ENCODE measurements at regions not wholly inside any gene's neighbourhood (a gene's known extent, or its start where the extent isn't known, plus 50 kb on each side); places are given as distances from the start of the nearest gene placed in this dataset.

DNA sequence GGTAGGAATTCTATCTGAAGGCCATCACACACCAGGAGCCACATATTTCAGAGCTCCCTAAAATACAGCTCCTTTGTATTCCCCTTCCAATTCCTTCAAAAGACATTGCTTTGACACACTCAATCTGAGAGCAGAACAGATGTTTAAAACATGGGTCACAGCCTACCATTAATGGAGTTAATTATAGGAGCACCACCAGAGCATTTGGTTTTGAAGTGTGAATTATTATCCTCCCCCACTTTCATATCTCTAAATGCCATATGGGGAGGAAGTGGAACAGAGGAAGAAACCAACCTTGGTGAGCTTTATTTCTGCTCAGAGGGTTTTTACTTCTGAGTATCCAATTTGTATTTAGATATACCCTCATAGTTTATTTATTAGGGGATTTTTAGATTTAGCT is 50.7 kb upstream of the TNFRSF21 start:
- no peak for DNase-seq

DNA sequence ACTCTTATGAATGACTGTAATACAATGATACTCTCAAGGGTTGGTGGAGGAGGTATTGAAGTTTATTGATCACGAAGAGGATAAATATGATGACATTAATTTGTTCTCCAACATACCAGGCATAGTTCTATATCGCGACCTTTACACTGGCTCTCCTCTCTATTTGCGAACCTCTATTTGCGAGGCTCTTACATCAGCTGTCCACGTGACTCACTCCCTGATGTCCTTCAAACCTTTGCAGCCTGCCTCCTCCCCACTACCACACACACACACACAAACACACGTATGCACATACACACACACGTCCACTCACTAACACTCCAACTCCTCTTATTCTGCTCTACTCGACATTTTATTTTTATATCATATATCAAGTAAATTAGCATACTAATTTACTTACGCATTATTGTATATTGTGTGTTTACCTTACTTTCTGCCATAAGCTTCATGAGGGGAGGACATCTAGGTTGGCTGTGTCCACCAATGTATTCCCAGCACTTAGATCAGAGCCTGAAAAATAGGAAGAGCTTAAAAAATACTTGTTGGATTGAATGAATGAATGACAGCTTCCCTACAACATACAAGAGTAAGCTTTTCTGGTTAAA is 53.3 kb upstream of the TNFRSF21 start:
- no peak for DNase-seq

DNA sequence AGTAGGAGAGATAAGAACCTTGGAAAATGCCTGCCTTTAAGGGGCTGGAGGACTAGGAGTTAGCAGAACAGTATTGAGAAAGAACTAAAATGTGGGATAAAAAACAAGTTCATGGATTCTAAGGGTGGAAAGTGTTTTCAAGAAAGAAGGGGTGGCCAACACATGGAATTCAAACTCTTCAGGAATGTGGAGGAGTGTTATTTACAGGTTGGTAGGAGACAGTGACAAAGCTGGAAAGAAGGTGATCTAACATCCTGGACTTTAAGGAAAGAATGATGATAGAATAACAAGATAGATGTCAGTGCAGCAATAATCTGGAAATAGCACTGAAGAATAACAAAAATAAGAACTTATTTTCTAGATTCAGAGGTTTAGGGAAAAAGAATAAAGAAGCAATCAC is 54.0 kb upstream of the TNFRSF21 start:
- DNase-seq, result no peak

DNA sequence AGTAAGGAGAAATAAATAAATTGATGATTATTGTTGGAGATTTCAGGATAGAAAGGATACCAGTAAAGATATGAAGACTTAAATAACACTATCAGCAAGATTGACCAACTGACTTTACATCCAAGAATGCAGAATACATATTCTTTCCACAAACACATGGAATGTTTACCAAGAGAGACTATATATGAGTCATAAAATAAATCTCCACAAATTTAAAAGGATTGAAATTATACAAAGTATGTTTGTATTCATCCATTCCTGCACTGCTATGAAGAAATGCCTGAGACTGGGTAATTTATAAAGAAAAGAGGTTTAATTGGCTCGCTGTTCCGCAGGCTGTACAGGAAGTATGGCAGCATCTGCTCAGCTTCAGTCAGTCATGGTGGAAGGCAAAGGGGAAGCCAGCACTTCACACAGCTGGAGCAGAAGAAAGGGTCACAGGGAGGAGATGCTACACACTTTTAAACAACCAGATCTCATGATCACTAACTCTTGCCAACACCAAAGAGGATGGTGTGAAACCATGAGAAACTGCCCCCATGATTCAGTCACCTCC is 56.7 kb upstream of the TNFRSF21 start:
- no peak for DNase-seq

DNA sequence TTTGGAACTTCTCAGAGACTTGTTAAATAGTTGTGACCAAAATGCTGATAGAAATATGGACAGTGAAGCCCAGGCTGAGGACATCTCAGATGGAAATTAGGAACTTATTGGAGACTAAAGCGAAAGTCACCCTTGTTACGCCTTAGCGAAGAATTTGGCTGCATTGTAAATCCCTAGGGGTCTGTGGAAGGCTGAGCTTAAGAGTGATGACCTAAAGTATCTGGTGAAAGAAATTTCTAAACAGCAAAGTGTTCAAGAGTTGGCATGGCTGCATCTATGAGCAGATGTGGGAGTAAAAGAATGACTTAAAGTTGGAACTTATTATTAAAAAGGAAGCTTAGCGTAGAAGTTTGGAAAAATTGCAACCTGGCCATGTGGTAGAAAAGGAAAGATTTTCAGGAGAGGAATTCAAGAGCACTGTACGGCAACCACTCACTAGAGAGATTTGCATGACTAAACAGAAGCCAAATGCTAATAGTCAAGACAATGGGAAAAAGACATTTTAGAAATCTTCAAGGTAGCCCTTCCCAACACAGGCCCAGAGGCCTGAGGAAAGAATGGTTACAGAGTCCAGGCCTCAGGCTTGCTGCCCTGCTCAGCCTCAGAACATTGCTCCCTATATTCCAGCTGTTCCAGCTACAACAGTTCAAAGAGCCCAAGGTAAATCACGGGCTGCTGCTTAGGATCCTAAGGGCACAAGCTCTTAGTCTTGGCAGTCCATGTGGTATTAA is 61.6 kb upstream of the TNFRSF21 start:
- no peak for DNase-seq

DNA sequence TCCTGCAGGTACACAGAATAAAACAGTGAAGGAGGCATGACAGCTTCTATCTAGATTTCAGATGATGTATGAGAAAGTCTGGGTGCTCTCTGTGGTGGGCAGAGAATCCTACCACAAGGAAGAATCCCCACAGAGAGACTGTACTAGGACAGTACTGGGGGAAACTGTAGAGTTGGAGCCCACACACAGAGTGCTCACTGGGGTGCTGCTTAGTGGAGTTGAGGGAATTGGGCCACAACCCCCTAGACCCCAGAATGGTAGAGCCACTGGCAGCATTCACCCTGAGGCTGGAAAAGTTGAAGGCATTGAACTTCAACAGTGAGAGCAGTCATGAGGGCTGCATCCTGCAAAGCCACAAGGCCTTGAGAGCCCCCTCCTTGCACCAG is 62.2 kb upstream of the TNFRSF21 start:
- DNase-seq, result no peak

DNA sequence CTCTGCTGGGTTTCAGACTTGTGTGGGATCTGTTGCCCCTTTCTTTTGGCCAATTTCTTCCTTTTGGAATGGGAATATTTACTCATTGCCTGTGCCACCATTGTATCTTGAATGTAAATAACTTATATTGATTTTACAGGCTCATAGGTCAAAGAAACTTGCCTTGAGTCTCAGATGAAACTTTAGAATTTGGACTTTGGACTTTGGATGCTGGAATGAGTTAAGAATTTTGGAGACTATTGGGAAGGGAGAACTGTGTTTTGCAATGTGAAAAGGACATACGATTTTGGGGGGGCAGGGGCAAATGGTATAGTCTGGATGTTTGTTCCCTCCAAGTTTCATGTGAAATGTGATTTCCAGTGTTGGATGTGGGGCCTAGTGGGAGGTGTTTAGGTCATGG is 62.6 kb upstream of the TNFRSF21 start:
- DNase-seq, result no peak

DNA sequence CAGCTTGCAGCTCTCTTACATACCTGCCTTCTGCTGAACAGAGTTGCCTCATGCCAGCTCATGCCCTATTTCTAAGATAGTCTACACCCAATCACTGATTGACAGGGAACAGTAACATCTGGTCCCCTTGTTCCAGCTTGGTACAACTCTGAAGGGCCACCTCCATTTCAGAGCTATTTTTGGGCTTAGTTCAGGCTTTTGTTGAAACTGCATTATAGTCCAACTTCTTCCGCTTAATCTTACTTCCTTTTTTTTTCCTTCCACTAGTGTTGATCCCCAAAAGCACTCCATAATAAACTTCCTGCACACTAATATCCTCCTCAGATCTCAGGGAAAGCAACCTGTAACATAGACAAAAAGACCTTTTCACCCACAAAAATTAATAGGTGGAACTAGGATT is 65.7 kb upstream of the TNFRSF21 start:
- no peak for DNase-seq

DNA sequence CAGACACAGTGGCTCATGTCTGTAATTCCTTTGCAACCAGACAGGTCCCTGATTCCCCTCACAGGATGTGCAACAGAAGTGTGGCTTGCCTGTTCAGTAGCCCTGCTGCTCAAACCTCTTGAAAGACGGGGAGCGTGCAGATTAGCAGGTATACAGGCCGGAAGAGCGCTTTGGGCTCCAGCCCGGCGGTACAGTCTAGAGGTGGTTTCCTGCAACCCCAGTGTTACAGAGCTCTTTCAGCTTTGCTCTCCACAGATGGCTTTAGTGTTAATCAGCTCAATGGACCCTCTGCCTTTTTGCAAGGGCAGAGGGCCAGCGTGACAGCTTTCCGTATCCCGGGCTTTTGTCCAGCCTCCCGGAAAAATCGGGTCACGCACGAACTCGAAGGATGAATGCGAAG is 67.2 kb upstream of the TNFRSF21 start:
- no peak for DNase-seq

DNA sequence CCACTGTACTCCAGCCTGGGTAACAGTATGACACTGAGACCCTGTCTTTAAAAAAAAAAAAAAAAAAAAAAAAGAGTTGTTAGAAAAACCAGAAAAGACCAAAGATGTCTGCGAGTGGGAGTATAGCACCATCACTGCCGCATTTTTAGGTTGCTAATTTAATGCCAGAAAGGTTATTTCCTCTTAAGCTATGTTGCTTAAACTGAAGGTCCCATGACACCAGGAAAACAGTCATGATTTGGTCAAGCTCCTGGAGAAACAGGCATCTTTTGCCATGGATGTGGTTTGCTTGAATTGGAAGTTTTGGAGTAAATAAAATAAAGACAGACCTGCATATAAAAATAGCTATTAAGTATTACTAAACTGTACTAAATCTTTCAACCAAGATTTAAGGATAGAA is 68.3 kb upstream of the TNFRSF21 start:
- DNase-seq, result no peak

DNA sequence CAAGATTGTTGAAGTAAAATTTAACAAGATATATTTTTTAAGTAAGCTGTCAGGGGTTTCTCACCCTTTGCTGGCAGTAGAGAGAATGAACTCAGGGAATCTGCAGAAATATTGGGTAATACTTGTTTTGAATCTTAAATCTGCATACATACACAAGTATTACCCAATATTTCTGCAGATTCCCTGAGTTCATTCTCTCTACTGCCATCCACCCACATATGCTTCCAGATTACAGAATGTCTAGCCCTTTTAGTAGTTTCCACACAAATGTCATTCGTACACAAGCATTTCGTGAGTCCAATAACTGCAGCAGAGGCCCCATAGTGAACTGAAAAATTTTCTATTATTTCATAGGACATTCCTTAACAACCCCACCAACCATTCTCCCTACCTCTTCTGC is 69.6 kb upstream of the TNFRSF21 start:
- DNase-seq, result no peak

DNA sequence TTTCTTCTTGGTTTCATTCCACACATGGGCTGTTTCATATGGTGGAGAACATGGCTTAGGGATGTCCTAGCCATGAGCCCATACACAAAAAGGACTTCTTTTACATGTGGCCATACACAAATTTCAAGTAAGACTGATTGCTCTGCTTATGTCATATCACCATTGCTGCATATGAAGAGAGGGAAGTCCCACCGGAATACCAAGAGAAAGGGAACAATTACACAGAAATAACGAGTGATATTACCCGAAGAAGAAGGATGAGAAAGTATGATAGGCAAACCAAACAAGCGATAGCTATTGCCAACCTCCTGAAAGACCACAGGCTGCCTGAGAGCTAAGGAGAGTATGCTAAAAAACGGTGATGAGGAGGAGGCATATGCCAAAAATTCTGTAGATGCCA is 70.5 kb upstream of the TNFRSF21 start:
- DNase-seq, result no peak

DNA sequence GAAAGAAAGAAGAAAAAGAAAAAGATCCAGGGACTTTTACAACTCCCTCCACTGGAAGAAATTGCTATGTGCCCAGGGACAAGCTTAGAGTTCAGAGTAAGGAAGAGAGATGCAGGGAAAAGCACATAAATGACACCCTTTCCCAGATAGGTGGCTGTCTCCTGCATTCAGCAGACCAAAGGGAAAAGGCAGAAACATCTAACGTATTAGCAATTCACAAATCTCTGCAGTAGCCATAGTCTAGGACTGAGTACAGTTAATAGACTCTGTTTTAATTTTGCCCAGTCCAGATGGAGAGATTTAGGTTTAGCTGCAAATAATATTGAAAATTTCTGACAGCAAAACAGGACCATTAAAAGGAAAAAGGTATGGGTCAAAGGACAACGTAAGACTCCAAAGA is 71.3 kb upstream of the TNFRSF21 start:
- no peak for DNase-seq

DNA sequence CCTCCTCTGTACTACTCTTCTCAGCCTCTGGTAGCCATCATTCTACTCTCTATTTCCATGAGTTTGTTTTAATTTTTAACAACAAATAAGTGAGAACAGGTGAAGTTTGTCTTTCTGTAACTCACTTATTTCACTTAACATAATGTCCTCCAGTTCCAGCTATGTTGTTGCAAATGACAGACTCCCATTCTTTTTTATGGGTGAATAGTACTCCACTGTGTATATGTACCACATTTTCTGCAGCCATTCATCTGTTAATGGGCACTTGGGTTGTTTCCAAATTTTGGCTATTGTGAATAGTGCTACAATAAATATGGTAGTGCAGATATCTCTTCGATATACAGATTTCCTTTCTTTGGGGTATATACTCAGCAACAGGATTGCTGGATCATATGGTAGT is 73.7 kb upstream of the TNFRSF21 start:
- DNase-seq, result no peak

DNA sequence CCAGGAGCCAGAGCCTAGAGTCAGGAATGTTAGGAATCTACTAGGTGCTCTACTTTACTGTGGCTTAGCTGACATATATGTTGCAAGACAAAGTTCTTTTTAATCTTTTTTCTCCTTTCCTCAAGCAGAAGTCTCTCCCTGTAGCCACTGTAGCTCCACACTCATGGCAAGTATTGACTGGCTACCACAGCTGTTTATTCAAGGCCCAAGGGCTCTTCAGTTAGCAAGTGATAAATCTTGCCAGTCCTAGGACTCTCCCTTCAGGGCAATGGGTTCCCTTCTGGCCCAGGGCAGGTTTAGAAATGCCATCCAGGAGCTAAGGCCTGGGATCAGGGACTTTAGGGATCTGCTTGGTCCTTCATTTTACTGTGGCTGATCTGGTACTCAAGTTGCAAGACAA is 82.0 kb upstream of the TNFRSF21 start:
- no peak for DNase-seq

DNA sequence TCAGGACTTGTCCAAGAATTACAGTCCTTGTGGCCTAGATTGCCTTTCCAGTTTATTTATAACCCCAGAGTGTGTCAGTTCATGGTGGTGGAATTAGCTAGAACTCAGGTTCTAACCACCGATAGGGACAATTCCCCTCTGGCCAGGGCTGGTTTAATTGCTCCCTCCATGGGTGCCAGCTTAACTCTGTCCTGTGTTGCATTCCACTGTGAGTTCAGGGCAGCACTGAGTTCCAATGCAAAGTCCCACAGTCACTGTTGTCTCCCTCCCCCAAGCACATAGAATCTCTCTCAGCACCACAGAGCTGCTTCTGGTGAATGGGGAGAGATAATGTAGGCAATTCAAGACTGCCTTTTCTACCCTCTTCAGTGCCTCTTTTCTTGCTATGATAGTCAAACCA is 82.5 kb upstream of the TNFRSF21 start:
- no peak for DNase-seq

DNA sequence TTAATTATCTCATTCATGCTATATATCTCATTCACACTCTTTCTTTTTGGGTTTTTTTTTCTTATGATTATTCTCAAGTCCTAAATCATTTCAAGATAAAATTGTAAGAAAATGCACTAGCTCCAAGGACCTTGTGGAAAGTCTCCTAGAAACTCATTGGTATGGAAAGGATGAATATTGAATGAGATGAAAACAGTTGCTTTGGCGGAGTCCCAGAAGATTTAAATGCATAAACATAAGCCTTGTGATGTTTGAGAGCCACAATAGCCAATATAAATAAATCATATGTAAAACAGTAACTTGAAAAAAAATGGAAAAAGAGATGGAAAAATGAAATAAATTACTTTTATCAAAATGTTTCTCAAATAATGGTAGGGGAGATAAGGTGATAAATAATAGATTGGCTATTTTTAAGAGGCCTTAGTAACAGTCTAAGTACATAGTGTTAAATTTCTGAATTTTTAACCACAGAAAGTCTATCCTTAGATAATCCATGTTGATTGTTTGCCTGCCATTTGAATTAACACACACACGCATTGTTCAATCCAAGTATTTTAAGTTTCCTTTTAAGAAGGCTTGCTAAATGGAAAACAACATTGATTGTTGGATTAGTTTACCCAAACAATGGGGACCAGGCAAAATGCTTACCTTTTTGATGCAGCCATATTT is 81.1 kb upstream of the CD2AP start:
- DNase-seq, result no peak

DNA sequence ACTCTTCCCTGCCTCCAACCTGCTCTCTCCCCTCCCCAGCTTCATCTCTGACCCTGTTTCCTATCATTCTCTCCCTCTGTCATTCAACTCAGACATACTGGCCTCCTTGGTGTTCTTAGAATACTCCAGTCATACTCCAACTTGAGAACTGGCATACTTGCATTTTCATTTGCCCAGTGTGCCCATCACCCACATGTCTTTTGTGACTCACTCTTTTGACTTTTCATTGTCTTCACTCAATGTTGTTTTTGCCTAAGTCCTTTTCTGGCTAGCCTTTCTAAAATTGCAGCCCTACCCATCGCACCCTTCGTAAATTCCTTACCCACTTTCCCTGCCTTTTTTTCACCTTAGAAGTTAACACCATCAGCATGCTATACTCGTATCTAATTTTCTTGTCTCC is 77.0 kb upstream of the CD2AP start:
- DNase-seq, result no peak

DNA sequence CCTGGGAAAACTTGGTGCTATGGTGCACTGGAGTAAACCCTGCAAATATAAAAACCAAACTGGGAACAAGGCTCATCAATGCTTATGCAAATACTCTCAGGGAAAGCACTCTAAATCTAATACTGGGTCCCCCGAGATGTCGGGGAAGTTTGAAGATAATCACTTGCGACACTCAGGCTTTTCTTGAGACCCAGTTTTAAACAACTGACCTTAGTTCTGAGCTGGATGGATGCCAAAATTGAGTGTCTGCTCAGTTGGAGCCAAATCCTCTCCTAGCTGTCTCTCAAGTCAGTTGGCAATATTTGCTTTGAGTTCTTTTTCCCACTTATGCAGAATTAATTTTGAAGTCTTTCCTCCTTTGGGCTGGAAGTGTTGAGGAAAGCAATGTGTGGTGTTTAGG is 75.5 kb upstream of the CD2AP start:
- DNase-seq, result no peak

DNA sequence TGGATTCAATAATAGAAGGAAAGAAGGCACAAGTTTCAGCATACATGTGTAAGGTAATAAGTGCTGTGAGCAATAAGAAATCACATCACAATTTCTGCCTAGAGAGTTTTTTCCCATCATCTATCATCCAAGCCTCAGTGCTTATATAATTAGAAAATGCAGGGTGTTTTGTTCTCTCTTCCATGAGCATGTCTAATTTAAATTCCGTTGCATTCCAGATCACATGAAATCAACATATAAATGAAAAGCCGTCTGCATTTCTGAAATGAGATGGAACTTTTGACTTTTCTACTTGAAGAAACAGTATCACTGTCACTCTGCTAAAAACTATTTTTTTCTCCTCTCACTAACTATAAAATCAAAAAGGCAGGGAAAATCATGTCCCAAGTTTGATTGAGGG is 74.5 kb upstream of the CD2AP start:
- DNase-seq, result no peak

DNA sequence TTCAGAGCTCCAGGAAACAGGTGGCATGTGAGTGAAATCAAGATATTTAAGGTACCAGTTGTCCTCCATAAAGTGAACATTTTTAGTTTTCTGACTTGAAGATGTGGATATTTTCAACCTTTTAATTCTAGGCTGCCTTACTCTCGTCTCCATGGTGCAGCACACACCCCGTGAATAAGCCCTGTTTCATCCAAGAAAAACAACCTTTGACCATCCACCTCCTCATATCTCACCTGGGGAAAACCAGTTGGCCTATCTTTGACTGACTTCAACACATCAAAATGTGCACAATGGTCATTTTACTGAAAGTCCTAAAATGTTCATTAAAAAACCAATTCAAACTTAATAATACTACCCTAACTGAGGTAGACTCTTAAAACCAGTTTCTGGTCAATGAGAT is 73.8 kb upstream of the CD2AP start:
- no peak for DNase-seq

DNA sequence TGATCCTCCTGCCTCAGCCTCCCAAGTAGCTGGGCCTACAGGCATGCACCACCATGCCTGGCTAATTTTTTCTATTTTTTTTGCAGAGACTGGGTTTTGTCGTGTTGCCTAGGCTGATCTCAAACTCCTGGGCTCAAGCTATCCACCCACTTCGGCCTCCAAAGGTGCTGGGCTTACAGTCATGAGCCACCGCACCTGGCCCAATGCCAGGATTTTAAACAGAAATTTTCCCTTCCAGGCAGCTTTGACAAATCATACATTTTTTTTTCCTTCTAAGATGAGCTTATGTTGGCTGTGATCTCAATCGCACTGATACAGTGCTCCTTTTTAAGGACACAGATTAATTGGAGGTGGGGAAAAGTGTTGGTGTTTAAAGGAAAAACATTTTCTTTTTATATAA is 73.2 kb upstream of the CD2AP start:
- DNase-seq, result no peak

DNA sequence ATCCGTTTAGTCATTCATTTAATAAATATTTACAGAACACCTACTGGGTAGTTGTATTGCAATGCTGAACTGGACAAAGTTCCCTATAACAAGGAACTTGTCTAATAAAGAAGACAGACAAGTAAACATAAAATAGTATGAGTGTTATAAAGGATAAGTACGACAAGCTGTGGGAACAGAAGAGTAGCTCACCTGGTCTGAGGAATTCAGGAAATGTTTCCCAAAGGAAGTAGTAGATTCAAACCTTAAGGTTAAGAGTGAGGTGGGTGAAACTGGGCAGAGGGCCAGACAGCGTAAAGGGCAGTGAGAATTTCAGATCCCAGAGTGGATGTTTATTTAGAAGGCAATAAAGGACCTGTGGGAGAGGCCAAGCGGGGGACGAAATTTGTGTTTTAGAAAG is 72.3 kb upstream of the CD2AP start:
- no peak for DNase-seq

Measured in stimulated activated CD4-positive, alpha-beta T cell treated with anti-CD3 and anti-CD28 coated beads, Interleukin-4, amount 100 ng/mL, for 4 hours (primary cell).